ENCODE measurements at regions not wholly inside any gene's neighbourhood (a gene's known extent, or its start where the extent isn't known, plus 50 kb on each side); places are given as distances from the start of the nearest gene placed in this dataset.
A peak's percentile ranks its signal among the peaks of the same experiment; 100 is the strongest.

- TF ChIP-seq CUX1 (IDR thresholded peaks at IDR 0.05; ENCODE audit: insufficient replicate concordance, low read depth, low read length) (peak; percentile 56), TARDBP (IDR thresholded peaks at IDR 0.05; ENCODE audit: borderline replicate concordance) (0 out of 2 replicates have a peak, but pooled peaks have one; percentile 6), SMAD5 (IDR thresholded peaks at IDR 0.05; ENCODE audit: low read depth) (no peak), MTA2 (IDR thresholded peaks at IDR 0.05; ENCODE audit: low read depth) (peak; percentile 83), MEF2A (IDR thresholded peaks at IDR 0.05; ENCODE audit: insufficient read depth, low read depth, low read length) (peak; percentile 83), NR2F1 (conservative IDR thresholded peaks at IDR 0.05) (peak; percentile 48), BCL11A (IDR thresholded peaks at IDR 0.05; ENCODE audit: low read depth, low read length) (peak; percentile 89), IKZF1 (conservative IDR thresholded peaks at IDR 0.05) (peak; percentile 42)
Measured at GRCh38 chr7:46291601-46292150, 370.6 kb upstream of the IGFBP3 start (continued).
